IMR-90 (cell line): ENCODE measurements at regions not wholly inside any gene's neighbourhood (a gene's known extent, or its start where the extent isn't known, plus 50 kb on each side); places are given as distances from the start of the nearest gene placed in this dataset.
"Not testable (repeated sequence)": the region's sequence is repeated elsewhere in the genome, so short reads cannot be mapped to it uniquely, and the experiment has no call there.

ENCODE experiments used
- BHLHE40 ChIP-seq: fragments of 150-350 bp; IDR thresholded peaks from 2 replicates; pipeline ENCODE4 v1.6.1; 2016; ENCODE audit warnings: mild to moderate bottlenecking, low read depth, low read length
- CEBPB ChIP-seq: IDR thresholded peaks from 2 replicates; pipeline ENCODE4 v1.6.1; 2012; ENCODE audit warnings: low read depth, low read length, improper control_type of control experiment
- ELK1 ChIP-seq: fragments of 150-350 bp; IDR thresholded peaks from 2 replicates; pipeline ENCODE4 v1.6.1; 2016; ENCODE audit warnings: low read depth, mild to moderate bottlenecking, low read length, moderate library complexity, borderline replicate concordance
- MAFK ChIP-seq: IDR thresholded peaks from 2 replicates; pipeline ENCODE4 v1.6.1; 2012; ENCODE audit warnings: low read depth, low read length, improper control_type of control experiment
- MAZ ChIP-seq: IDR thresholded peaks from 2 replicates; pipeline ENCODE4 v1.6.1; 2012; ENCODE audit warnings: low read depth, mild to moderate bottlenecking, low read length, improper control_type of control experiment, moderate library complexity, borderline replicate concordance
- MXI1 ChIP-seq: IDR thresholded peaks from 2 replicates; pipeline ENCODE4 v1.6.1; 2012; ENCODE audit warnings: low read depth, mild to moderate bottlenecking, low read length, moderate library complexity, borderline replicate concordance
- POLR2A ChIP-seq: IDR thresholded peaks from 2 replicates; pipeline ENCODE4 v1.6.1; 2012; ENCODE audit warnings: mild to moderate bottlenecking, low read depth, low read length
- RAD21 ChIP-seq: IDR thresholded peaks from 2 replicates; pipeline ENCODE4 v1.6.1; 2012; ENCODE audit warnings: low read length, improper control_type of control experiment
- RCOR1 ChIP-seq: IDR thresholded peaks from 2 replicates; pipeline ENCODE4 v1.6.1; 2012; ENCODE audit warnings: mild to moderate bottlenecking, low read length, improper control_type of control experiment; ENCODE audit not compliant: insufficient replicate concordance
- RFX5 ChIP-seq: IDR thresholded peaks from 2 replicates; pipeline ENCODE4 v1.8.0; 2012; ENCODE audit warnings: low read depth, mild to moderate bottlenecking, low read length, moderate library complexity
- SMC3 ChIP-seq: fragments of 150-350 bp; IDR thresholded peaks from 2 replicates; pipeline ENCODE4 v1.6.1; 2016; ENCODE audit warnings: low read depth, mild to moderate bottlenecking, antibody characterized with exemption, low read length, moderate library complexity
- TF ChIP-seq, protein P1 (sequence below): conservative IDR thresholded peaks from 2 replicates; pipeline ENCODE4 v1.5.1; 2012; ENCODE audit warnings: mild to moderate bottlenecking, low read depth, low read length, improper control_type of control experiment

DNA sequence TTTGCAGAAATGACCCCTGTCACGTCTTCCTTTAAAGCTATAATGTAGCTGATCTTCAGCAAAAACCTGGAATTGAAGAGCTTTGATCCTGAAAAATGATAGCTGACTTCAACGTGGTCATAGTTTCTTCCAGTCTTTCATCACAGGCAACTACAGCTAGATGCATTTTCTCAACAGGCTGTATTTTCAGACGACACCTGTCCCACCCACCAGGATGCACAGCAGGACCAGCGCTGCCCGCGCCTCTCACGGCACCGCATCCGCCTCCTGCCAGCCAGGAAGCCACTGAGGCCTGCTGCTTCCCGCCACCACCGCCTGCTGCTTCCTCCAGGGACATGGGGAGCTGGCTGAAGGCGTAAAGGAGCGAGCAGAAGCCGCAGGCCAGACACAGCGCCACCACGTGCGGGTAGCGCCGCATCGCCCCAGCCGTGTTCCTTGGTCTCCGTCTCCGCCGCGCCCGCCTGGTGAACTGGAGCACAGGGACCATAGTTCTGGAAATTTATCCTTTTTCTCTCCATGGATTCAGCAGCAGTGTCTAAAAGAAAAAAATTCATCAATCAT, 215.7 kb downstream of the POTED start:
- TF ChIP-seq, protein P1, sequence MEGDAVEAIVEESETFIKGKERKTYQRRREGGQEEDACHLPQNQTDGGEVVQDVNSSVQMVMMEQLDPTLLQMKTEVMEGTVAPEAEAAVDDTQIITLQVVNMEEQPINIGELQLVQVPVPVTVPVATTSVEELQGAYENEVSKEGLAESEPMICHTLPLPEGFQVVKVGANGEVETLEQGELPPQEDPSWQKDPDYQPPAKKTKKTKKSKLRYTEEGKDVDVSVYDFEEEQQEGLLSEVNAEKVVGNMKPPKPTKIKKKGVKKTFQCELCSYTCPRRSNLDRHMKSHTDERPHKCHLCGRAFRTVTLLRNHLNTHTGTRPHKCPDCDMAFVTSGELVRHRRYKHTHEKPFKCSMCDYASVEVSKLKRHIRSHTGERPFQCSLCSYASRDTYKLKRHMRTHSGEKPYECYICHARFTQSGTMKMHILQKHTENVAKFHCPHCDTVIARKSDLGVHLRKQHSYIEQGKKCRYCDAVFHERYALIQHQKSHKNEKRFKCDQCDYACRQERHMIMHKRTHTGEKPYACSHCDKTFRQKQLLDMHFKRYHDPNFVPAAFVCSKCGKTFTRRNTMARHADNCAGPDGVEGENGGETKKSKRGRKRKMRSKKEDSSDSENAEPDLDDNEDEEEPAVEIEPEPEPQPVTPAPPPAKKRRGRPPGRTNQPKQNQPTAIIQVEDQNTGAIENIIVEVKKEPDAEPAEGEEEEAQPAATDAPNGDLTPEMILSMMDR, result not testable (repeated sequence)
- not testable (repeated sequence) for TF ChIP-seq SMC3, BHLHE40, RFX5, POLR2A, MAFK, RCOR1, MAZ, RAD21, MXI1, ELK1, CEBPB
